NCI-H2029 treated with DMSO at 0.1 percent for 48 hours (cell line): ENCODE measurements at regions not wholly inside any gene's neighbourhood (a gene's known extent, or its start where the extent isn't known, plus 50 kb on each side); places are given as distances from the start of the nearest gene placed in this dataset.
A peak's percentile ranks its signal among the peaks of the same experiment; 100 is the strongest.
"Not testable (repeated sequence)": the region's sequence is repeated elsewhere in the genome, so short reads cannot be mapped to it uniquely, and the experiment has no call there.

Source experiments
- DNase-seq: peaks from one replicate; lab custom pipeline; 2025; lab: John Stamatoyannopoulos, UW

DNA sequence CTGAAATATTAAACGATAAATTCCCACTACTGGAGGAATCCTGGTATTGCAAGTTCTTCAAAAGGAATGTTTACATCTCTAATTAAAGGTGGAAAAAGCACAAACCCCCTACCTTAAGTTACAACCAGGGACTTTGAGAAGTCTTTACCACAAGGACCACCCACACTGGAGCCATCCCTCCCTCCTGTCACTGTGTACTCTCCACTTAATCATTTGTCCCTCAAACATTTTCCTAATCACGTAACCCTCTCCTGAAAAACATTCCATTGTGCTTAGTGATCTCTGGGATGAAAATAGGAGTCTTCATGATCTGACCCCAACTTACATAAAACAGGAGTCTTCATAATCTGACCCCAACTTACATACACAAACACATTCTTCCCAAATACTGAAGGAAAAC is 85.7 kb downstream of the SUCLG1 start:
- DNase-seq, result no peak

DNA sequence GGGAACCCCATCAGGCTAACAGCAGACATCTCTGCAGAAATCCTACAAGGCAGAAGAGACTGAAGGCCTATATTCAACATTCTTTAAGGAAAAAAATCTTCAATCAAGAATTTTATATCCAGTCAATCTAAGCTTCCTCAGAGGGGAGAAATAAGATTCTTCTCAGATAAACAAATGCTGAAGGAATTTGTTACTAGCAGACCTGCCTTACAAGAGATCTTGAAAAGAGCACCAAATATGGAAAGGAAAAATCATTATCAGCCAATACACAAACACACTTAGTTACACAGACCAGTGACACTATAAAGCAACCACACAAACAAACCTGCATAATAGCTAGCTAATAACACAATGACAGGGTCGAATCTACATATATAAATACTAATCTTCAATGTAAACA is 96.5 kb downstream of the SUCLG1 start:
- no peak for DNase-seq

DNA sequence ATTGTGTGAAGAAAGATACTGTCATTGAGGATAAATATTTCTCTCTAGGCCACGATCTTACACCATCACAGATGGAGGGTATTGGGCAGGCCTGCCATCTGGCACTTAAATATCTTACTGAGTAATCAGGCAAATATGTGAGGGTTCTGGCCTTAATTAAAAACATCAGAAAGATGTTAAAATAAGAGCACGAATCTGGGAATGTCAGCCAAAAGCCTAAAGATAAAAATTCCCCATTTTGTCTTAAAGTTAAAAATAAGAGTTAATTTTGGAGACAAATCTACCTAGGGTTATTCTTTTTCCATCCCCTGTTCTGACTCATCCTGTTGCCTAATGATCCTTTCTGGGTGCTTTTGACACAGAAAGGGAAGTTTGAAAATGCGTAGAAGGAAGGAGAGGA is 121.0 kb downstream of the SUCLG1 start:
- DNase-seq, result no peak

DNA sequence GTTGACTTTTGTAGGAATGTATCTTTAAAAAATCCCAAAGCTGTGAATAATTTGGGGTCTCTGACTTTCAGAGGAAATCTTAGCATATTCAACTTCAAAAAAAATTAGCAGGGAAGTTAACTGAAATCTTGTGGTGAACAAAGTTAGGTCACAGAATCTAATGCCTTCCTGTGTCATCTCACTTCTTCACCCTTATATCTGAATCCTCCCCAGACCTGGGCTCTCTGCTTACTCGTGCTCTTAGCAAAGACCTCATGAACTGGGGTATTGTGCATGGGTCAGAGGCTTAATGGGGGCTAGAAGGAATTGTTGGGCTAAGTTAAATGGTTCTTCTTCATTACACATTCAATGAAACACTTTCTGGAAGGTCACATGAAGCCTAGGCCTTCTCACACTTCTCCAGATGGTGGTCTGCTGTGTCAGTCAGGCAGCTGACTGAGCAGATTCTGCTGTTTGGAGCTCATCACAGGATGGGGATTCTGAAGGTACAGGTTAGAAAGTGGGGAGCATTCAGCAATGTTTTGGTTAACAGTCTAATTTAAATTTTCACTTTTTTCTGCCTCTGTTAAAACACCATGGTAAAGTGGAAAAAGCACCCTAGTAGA is 131.3 kb downstream of the SUCLG1 start:
- DNase-seq, result no peak

DNA sequence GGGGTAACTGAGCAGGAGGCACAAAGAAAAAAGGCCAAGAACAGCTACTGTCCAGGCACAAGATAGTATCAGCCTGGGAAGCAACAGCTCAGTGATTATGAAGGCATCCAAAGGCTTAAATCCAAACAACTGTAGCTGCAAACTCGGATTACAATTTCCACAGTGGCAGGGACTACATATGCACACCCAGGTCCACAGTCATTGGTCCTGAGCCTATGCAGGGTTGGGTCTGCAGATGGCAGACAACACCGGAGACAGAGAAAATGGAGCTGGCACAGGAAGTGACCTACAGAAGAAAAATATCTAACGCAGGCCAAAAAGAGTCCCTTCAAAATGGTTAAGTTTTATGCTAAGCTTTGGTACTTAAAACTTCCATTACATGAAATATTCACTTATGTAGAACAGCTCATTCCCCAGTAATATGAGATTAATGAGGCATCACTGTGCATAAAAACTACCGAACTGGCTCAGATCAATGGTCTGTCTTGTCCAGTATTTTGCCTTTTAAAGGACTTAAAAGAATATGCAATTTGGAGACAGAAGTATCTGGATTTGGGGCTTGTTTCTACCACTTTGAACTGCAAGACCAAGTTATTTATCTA is 132.1 kb downstream of the SUCLG1 start:
- DNase-seq, result no peak

DNA sequence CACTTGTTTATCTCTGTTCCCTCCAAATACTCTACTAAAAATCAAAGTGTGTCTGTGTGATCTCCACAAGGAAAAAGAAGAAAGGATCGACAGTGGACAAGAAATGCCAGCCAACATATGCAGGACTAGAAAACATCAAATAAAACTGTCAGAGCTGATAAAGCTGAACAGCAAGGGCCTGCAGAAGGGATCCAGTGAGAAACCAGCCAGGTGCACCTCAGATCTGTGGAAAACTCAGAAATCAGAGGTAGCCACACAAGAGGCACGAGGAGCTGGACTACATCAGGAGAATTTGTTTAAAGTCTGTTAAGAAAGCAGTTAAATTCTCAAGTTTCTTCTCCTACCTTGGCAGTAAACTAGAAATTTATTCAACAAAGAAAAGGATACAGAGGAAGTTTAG is 135.2 kb downstream of the SUCLG1 start:
- no peak for DNase-seq

DNA sequence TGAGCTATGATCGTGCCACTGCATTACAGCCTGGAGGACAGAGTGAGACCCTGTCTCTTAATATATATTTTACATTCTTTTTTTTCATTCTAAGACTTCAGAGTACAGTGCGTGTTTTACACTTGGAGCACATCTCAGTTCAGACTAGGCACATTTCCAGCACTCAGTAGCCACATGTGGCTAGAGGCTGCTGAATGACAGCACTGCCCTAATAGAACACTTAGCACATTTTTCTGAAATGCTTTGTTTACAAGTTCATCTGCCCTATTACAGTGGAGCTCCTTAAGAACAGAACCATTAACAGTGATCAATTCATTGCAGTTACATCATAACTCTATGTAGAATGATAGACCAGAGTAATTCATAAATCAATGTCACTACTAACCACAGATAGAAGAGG is 138.1 kb downstream of the SUCLG1 start:
- DNase-seq, result no peak

DNA sequence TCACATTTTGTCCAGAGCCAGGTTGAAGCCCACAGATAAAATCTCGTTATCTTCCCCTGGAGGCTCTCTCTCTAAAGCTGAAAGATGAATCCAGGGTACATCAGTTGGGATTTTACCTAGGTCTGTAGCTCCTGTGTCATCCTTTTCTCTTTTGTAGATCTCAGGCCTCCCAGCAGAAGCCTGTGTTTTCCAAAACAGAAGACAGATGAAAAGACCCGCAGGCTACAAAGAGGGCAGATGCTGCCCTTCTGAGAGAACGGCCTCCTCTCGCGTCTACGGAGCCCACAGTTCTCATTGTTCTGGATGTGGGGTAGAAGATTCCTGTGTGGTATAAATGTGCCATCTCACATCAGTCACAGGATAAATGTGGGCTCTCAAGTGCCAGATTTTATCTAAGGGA is 139.5 kb downstream of the SUCLG1 start:
- no peak for DNase-seq

DNA sequence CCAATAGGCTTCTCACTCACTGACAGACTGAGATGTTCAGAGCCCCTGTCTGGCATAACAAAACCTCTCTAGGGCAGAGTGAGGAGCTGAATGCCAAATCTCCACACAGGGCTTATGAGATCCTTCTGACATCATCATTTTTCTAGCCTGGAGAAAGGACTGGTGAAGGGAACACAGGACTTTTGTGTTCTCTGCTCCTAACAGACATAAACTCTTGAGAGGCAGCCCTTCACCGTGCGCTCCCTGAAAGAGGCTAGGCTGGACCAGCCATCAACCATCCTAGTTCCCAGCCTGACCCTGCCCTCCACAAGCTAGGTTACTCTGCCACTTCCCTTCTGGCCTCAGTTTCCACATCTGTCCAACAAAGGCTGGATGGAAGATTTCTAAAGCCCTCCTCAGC is 141.9 kb downstream of the SUCLG1 start:
- no peak for DNase-seq

DNA sequence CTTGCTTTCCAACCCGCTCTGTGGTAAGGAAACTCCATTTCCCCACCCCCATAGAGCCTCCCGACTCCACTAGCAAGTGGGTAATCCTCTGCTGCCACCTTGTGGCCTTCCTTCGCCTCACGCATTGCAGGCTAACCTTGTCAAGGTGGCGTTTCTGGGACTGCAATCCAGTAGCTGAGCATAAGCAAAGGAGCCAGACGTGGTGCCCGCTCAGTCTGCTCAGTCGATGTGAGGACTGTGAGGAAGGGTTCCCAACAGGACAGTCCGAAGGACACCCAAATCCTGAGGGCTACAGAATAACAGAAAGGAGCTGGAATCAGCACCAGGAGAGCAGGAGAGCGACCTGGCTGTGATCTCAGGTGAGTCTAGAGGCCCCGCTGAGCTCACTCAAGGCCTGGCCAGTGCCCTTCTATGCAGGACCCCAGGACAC is 144.2 kb downstream of the SUCLG1 start:
- DNase-seq, result peak; percentile 53

DNA sequence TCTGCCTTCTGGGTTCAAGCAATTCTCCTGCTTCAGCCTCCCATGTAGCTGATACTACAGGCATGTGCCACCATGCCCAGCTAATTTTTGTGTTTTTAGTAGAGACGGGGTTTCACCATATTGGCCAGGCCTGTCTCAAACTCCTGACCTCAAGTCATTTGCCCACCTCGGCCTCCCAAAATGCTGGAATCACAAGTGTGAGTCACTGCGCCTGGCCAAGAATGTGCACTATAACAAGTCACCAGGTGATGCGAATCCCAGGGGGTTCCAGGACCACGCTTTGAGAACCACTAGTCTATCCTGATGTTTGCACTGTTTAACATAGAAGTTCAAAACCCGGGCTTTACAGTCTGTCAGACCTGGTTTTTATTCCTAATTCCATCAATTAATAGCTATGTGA is 144.8 kb downstream of the SUCLG1 start:
- no peak for DNase-seq

DNA sequence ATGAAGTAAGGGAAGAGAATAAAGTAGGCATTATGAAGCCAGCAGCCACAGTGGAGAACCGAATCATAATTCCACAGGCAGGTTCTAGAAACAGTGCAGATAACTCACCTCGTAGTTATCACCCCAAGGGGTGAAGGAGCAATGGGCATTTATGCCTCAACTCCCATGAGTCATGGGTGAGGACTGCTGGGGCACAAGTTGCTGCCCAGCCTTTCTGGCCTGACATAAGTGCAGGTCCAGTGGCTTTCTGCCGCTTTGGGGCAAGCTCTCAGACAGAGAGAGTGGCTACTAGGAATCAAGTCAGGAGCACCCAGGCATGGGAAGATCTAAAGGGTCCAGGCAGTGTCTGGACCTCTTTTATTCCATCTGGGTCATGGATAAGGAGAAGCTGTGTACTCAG is 149.8 kb downstream of the SUCLG1 start:
- no peak for DNase-seq

DNA sequence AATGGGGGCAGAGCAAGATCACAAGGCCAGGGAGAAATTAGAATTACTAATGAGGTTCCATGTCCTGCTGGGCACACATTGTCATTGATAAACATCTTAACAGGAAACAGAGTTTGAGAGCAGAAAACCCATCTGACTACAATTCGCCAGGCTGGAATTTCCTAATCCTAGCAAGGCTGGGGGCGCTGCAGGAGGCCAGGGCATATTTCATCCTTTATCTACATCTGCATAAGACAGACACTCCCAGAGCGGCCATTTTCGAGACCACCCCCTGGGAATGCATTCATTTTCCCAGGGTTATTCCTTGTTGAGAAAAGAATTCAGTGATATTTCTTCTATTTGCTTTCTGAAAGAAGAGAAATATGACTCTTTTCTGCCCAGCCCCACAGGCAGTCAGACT is 152.7 kb downstream of the SUCLG1 start:
- DNase-seq, result no peak

DNA sequence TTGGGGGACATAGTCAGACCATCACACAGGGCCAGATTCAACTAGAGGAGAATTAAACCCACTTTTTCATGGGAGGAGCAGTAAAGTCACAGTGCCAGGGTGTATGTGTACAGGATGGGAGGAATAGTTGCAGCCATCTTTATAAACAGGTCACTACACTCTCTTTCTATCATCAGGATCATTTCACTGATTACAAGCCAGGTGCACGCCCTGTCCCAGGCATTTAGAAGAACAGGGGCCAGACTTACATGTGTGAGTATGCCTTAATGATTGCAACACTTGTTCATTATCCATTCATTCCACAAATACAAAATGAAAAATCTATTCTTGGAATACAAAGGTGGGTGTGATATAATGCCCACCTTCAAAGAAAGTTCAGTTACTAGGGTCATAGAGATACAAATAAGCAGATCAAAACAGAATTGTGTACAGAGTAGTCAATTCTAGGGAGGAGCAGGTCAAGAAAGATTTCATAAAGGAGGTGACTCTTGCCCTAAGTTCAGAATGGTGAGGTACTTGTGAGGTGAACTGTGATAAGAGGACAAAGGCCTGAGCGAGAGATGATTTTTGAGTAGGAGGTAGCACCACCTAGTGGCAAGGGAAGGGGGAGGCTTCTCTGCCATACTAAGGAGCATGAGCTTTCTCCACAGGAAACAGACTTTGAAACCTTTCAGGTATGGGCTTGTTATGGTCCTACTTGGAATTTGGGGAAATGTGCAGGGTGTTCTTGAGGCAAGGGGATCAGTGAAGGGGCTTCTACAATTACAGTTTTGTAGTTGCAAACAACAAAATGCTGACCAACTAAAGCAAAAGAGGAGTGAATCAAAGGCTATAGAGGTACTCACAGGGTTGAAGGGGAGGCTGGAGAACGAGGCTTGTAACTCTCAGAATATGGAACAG is 156.3 kb downstream of the SUCLG1 start:
- DNase-seq, result peak; percentile 44

DNA sequence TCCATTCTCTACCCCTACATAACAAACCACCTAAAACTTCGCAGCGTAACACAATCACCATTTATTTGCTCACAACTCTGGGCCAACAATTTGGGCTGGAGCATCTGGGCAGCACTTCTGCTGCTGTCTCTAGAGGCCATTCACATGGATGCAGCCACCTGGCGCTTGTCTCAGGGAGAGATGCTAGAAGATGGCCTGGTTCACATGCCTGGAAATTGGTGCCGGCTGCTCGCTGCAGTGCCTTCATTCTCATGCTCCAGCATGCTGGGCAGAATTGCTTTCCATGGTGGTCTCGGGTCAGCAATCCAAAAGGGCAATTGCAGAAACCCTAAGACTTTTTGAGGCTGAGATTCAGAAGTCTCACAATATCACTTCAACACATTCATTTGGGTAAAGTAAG is 157.4 kb downstream of the SUCLG1 start:
- no peak for DNase-seq

DNA sequence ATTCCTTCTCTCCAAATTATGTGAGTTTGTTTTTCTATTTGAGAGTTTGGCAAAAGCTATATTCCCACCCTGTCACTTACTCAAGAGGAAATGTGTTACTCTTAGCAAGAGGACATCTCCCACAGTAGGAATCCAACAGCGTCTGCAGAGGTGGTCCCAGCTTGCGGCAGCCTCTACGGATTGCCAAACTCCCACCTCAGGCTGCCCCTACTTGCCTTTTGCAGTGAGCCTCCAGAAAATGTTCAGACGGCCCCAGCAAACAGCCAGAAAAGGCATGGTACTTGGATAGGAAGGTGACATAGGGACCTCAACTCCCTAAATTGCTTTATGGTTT is 158.4 kb downstream of the SUCLG1 start:
- DNase-seq, result no peak

DNA sequence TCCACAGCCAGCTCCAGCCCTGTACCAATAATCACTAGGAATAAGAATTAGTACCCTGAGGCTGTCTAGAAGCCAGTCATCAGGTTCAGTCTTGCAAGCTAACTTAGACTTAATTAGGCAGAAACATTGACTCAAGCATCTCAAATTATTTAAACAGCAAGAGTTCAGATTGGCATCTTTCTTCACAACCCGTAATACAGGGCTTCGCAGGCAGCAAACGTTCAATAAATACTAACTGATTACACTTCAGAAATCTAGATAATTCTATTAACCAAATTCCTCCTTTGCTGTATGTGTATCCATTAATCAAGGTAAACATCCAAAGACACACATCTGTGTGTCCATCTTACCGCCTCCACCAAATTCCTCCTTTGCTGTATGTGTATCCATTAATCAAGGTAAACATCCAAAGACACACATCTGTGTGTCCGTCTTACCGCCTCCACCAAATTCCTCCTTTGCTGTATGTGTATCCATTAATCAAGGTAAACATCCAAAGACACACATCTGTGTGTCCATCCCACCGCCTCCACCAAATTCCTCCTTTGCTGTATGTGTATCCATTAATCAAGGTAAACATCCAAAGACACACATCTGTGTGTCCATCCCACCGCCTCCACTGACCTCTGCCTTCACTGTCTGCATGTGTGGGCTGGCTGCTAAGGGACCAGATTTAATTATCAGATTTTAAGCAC is 158.9 kb downstream of the SUCLG1 start:
- not testable (repeated sequence) for DNase-seq

DNA sequence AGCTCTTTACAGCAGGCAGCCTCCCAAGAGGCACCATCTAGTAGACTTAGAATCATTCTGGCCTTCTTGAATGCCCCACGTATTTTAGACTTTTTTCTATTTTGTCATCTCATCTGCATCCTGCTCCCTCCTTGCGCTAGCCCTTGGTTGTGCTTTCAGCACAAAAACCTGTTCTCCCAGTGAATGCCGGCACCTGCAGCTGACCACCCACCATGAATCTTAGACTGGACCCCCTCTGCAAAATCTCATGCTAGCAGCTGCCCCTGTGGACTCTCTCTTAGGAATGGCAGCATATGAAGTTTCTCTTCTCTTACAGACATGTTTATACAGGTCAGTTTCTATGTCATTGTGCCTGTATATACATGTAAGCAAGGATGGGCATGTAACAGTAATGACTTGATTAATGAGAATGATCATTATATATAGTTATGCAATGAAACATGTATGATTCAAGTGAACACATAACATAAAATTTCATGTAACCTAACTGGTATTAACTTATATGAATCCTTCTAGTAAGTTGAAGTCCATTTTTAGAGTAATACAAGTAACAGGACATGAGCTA is 159.8 kb downstream of the SUCLG1 start:
- no peak for DNase-seq

DNA sequence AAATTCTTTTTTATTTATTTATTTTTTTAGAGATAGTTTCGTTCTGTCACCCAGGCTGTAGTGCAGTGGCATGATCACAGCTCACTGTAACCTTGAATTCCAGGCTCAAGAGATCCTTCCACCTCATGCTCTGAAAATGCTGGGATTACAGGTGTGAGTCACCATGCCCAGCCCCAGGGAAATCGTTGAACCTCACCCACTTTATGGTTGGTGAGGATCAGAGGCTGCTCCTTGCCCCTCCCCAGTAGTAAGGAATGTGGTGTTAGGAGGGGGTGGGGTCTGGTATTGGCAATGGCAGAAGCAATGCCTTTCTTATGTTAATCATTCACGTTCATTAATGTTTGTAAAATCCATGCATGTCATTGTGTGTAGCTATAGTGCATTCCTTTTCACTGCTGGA is 161.9 kb downstream of the SUCLG1 start:
- DNase-seq, result no peak

DNA sequence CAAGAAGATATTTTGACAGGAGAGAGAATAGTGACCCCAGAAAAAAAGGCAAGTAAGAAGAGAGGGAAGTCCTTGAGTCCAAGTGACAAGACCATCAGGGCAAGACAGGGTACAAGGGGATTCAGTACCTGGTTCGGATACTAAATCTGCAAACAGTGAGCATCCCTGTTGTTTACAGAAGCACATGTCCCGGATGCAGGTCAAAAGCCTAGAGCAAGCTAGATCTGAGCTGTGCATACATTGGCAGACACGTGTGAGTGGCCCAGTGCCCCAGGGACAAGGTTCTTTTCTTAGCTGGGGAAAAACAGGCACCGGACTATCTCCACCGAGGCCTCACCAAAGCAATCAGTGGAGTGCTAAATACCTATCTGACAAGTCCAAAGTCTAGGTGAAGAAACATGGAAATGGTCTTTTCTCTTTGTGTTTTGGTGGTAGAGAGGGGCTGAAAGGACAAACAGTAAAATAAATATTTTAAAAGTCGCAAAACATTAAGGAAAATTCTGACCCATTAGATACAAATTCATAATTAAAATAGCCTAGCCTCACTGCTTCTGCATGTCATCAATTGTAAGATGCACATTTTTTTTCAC is 165.2 kb downstream of the SUCLG1 start:
- no peak for DNase-seq

DNA sequence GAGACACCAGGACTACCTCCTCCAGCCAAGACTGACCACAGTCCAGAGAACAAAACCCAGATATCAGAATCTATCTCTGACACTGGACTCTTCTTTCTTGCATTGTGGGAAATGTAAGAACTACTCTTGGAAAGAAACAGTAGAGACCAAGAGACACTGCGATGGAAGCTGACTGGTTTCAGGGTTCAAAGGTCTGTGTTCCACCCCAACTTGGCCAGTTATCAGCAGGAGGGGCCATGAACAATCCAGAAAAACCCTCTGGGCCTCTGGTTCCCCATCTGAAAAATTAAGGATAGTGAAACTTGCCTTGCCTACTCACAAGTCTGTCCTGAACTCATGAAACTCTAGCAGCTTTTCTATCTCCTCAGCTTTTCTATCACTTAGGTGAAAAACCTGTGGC is 166.5 kb downstream of the SUCLG1 start:
- DNase-seq, result no peak

DNA sequence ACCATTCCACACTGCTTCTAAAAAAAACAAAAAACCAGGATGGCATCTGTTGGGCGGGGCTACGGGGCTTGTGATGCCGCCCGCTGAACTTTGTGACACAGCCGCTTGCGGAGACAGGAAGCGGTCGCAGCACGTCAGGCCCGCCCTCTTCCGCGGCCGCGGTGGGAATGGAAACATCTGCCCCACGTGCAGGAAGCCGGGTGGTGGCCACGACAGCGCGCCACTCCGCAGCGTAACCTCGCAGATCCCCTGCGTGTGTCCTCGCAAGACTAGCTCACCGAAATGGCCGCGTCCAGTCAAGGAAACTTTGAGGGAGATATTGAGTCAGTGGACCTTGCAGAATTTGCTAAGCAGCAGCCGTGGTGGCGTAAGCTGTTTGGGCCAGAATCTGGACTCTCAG is 168.5 kb downstream of the SUCLG1 start:
- no peak for DNase-seq
